ENCODE measurements at regions not wholly inside any gene's neighbourhood (a gene's known extent, or its start where the extent isn't known, plus 50 kb on each side); places are given as distances from the start of the nearest gene placed in this dataset.

- FAIRE-seq, result no peak
Observed at GRCh38 chr7:159253657-159254056, 109.0 kb upstream of the VIPR2 start.

GRCh38 chr7:159250471-159250870 lies 105.8 kb upstream of the VIPR2 start:
- FAIRE-seq, result no peak

GRCh38 chr7:159249671-159250070 lies 105.0 kb upstream of the VIPR2 start:
- no peak for FAIRE-seq

- no peak for FAIRE-seq
Observed at GRCh38 chr7:159247910-159248309, 103.2 kb upstream of the VIPR2 start.

- no peak for FAIRE-seq
Observed at GRCh38 chr7:159246702-159247480, 102.2 kb upstream of the VIPR2 start.

GRCh38 chr7:159240962-159241361 lies 96.3 kb upstream of the VIPR2 start:
- FAIRE-seq, result no peak

GRCh38 chr7:159239028-159239427 lies 94.4 kb upstream of the VIPR2 start:
- no peak for FAIRE-seq

- FAIRE-seq, result no peak
Observed at GRCh38 chr7:159238541-159238940, 93.9 kb upstream of the VIPR2 start.

GRCh38 chr7:159237022-159237653 lies 92.5 kb upstream of the VIPR2 start:
- FAIRE-seq, result no peak

- FAIRE-seq, result no peak
Observed at GRCh38 chr7:159231017-159231416, 86.3 kb upstream of the VIPR2 start.

GRCh38 chr7:159229683-159230475 lies 85.2 kb upstream of the VIPR2 start:
- no peak for FAIRE-seq

- FAIRE-seq, result no peak
Observed at GRCh38 chr7:159227433-159227832, 82.8 kb upstream of the VIPR2 start.

GRCh38 chr7:159226011-159226702 lies 81.5 kb upstream of the VIPR2 start:
- FAIRE-seq, result no peak

- no peak for FAIRE-seq
Observed at GRCh38 chr7:159218607-159219006, 73.9 kb upstream of the VIPR2 start.

- no peak for FAIRE-seq
Observed at GRCh38 chr7:159218170-159218569, 73.5 kb upstream of the VIPR2 start.

GRCh38 chr7:159215076-159215475 lies 70.4 kb upstream of the VIPR2 start:
- FAIRE-seq, result no peak

GRCh38 chr7:159213253-159213652 lies 68.6 kb upstream of the VIPR2 start:
- no peak for FAIRE-seq

- FAIRE-seq, result no peak
Observed at GRCh38 chr7:159212226-159212625, 67.6 kb upstream of the VIPR2 start.

GRCh38 chr7:159211540-159212182 lies 67.0 kb upstream of the VIPR2 start:
- FAIRE-seq, result no peak

GRCh38 chr7:159210581-159211235 lies 66.0 kb upstream of the VIPR2 start:
- no peak for FAIRE-seq

GRCh38 chr7:159209429-159209828 lies 64.8 kb upstream of the VIPR2 start:
- FAIRE-seq, result no peak

GRCh38 chr7:159207951-159208350 lies 63.3 kb upstream of the VIPR2 start:
- FAIRE-seq, result no peak

Data from endometrium (tissue), 2 donors.